WI38 (cell line): ENCODE measurements at regions not wholly inside any gene's neighbourhood (a gene's known extent, or its start where the extent isn't known, plus 50 kb on each side); places are given as distances from the start of the nearest gene placed in this dataset.
"Not testable (repeated sequence)": the region's sequence is repeated elsewhere in the genome, so short reads cannot be mapped to it uniquely, and the experiment has no call there.

Source experiments
- H3K4me3 ChIP-seq: 2 replicates; pipeline ENCODE4 v1.5.1; 2011; ENCODE audit warnings: low read depth, mild to moderate bottlenecking, control low read depth, low read length
- TF ChIP-seq, protein P1 (sequence below): IDR thresholded peaks from 2 replicates; pipeline ENCODE4 v1.5.1; 2012; ENCODE audit warnings: low read depth, mild to moderate bottlenecking, control low read depth, low read length

DNA sequence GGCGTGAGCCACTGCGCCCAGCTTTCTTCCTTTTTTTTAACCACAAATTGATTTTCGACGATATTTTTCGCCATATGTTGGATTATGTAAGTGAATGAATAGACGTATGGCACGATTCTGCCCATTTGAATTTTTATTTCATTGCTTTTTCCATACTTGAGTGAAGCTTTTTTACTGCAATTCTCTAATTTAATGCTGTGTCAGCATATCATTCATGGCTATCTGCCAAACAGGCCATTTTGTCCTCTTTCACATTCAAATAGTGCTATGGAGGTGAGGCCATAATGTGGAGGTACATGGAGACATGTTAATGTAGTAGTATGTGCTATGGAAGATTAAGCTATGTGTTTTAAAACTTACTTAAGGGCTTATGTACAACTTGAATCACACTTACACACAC, 152.1 kb upstream of the TUSC1 start:
- H3K4me3 ChIP-seq = no peak overlapping the region
- TF ChIP-seq, protein P1, sequence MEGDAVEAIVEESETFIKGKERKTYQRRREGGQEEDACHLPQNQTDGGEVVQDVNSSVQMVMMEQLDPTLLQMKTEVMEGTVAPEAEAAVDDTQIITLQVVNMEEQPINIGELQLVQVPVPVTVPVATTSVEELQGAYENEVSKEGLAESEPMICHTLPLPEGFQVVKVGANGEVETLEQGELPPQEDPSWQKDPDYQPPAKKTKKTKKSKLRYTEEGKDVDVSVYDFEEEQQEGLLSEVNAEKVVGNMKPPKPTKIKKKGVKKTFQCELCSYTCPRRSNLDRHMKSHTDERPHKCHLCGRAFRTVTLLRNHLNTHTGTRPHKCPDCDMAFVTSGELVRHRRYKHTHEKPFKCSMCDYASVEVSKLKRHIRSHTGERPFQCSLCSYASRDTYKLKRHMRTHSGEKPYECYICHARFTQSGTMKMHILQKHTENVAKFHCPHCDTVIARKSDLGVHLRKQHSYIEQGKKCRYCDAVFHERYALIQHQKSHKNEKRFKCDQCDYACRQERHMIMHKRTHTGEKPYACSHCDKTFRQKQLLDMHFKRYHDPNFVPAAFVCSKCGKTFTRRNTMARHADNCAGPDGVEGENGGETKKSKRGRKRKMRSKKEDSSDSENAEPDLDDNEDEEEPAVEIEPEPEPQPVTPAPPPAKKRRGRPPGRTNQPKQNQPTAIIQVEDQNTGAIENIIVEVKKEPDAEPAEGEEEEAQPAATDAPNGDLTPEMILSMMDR = no peak

DNA sequence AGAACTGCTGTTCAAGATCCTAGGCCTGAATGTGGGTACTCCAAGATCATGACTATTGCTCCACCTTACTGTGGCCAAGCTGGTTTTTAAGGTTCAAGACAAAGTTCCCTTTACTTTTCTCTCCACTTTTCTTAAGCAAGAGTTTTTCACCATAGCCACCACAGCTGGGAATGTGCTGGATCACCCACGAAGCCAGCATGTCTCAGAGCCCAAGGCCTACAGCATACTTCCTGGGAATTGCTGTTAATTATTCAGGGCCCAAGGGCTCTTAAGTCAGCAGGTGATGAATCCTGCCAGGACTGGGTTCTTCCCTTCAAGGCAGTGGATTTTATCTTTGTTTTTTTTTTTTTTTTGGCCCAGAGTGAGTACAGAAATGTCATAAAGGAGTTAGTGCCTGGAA, 149.4 kb upstream of the TUSC1 start:
- H3K4me3 ChIP-seq = no peak overlapping the region
- TF ChIP-seq, protein P1 = no peak

DNA sequence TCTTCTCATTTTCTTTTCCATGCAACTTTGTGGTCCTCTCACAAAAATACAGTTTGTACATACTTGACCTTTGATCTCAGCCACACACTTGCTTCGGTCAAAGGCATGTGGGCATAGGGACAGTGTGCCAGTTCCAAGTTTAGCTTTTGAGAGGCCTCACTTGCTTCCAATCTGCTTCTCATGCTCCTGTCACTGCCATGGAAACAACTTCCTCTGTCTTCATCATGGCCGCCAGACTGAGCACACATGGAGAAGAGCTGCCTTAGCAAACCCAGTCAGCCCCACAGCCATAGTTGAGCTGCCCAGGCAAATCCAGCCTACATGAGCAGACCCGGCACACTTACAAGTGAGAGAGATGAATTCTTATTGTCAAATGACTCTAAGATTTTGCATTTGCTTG, 138.2 kb upstream of the TUSC1 start:
- TF ChIP-seq, protein P1 = no peak
- no peak overlapping the region for H3K4me3 ChIP-seq

DNA sequence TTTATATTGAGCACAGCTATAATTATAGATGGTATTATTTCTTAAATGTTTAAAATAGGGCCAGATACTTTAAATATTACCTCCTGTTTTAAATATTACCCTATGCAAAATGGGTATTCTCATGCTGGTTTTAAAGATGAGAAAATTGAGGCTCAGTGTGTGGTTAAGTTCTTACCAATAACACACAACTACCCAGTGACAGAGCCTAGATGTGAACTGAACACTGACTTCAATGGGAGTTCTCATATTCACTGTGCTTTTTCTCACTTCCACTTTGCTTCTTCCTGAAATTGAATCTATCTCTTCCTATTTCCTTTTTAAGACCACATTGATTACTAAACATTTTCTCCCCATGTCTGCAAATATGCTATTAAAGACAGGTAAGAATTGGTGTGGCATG, 135.8 kb upstream of the TUSC1 start:
- TF ChIP-seq, protein P1 = no peak
- no peak overlapping the region for H3K4me3 ChIP-seq

DNA sequence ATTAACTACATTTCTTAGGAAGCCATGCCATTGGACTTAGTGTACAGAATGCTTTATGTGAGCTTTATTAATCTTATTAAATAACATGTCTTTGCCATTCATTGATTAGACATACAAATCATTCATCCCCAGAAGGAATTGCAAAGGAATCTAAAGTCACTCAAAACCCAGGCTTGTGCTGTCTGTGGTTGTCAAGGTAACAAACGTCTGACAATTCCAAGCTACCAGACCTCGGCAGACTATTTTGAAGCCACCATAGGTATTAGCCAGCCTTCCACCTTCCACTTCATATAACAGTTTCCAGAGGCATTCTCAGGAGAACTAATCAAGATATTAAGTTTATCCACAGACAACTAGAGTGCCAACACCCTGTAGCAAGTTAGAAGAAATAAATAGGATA, 135.2 kb upstream of the TUSC1 start:
- TF ChIP-seq, protein P1 = no peak
- H3K4me3 ChIP-seq = no peak overlapping the region

DNA sequence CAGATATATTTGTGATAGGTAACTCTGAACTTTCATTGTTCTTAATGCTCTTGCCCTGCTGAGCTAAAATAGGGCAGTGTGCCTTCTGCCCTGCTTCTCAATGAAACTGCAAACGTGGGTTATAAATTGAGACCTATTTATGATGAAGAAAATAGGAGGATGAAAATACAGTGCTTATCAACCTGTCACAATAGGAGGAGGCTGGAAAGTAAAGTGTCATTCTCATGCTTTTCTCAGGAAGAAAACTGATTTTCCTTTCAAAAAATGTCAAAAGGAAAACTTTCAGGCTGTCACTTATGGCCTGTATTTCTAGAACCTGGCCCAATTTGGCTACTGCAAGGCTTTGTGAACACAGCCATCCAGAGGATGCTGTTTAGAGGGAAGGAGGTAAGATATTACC, 130.3 kb upstream of the TUSC1 start:
- H3K4me3 ChIP-seq = no peak overlapping the region
- TF ChIP-seq, protein P1 = no peak

DNA sequence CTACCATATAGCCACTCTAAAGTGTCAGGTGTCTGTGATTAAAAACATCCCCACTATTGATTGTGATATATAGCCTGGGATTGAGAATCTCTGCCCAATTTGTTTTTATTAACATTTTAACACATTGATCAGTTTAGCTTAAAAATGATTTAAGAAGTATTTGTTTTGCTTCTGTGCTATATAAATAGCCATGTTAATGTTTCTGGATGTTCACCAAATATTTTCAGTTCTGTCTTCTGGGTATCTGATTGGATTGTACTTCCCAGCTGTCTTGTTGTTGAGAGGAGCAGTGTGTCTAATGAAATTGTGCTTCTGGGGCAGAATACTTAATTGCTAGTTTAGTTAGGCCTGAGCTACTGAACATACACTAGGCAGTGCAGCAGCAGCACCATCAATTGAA, 126.6 kb upstream of the TUSC1 start:
- TF ChIP-seq, protein P1 = no peak
- H3K4me3 ChIP-seq = no peak overlapping the region

DNA sequence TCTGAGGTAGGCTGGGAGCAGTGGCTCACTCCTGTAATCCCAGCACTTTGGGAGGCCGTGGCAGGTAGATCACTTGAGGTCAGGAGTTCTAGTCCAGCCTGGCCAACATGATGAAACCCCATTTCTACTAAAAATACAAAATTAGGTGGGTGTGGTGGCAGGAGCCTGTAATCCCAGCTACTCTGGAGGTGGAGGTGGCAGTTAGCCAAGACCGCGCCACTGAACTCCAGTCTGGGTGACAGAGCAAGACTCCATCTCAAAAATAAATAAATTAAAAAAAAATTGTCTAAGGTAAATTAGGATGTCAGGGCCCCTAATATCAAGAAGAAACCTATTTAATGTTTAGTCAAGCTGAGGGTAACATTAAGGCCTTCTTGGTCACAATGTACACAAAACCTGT, 123.7 kb upstream of the TUSC1 start:
- not testable (repeated sequence) for H3K4me3 ChIP-seq
